H7 (cell line): ENCODE measurements at regions not wholly inside any gene's neighbourhood (a gene's known extent, or its start where the extent isn't known, plus 50 kb on each side); places are given as distances from the start of the nearest gene placed in this dataset.
A peak's percentile ranks its signal among the peaks of the same experiment; 100 is the strongest.

Experiments
- DNase-seq: peaks from one replicate; pipeline ENCODE4 v3.0.0; 2012
- H3K27me3 ChIP-seq: 2 replicates; pipeline ENCODE4 v1.6.0; 2011; ENCODE audit warnings: mild to moderate bottlenecking, low read length; ENCODE audit not compliant: control insufficient read depth, insufficient read depth
- H3K36me3 ChIP-seq: replicated peaks from 2 replicates; pipeline ENCODE4 v1.5.1; 2011; ENCODE audit warnings: low read length; ENCODE audit not compliant: control insufficient read depth, insufficient read depth
- H3K4me3 ChIP-seq: 2 replicates; pipeline ENCODE4 v1.5.1; 2011; ENCODE audit warnings: low read depth, mild to moderate bottlenecking, control low read depth, low read length, moderate library complexity; ENCODE audit not compliant: insufficient read depth

- H3K36me3 ChIP-seq = no peaks in the 10 kb centered on the region
- peak; percentile 77 for DNase-seq
- H3K27me3 ChIP-seq = no peaks in the 10 kb centered on the region
- no peak overlapping the region for H3K4me3 ChIP-seq
These were observed 202.5 kb upstream of the DDHD1 start for GRCh38 chr14:53355581-53356112.

GRCh38 chr14:53354336-53354735 lies 201.2 kb upstream of the DDHD1 start:
- peak; percentile 19 for DNase-seq
- Histone ChIP-seq H3K27me3 (no peaks in the 10 kb centered on the region), H3K36me3 (no peaks in the 10 kb centered on the region), H3K4me3 (no peak overlapping the region)

GRCh38 chr14:53350866-53351265 lies 197.7 kb upstream of the DDHD1 start:
- H3K27me3 ChIP-seq = no peaks in the 10 kb centered on the region
- no peak for DNase-seq
- no peak overlapping the region for H3K4me3 ChIP-seq
- H3K36me3 ChIP-seq = no peaks in the 10 kb centered on the region

- H3K4me3 ChIP-seq = no peak overlapping the region
- H3K36me3 ChIP-seq = no peaks in the 10 kb centered on the region
- H3K27me3 ChIP-seq = no peaks in the 10 kb centered on the region
- DNase-seq = no peak
These were observed 197.3 kb upstream of the DDHD1 start for GRCh38 chr14:53350429-53350828.

GRCh38 chr14:53346988-53347387 lies 193.9 kb upstream of the DDHD1 start:
- H3K4me3 ChIP-seq = no peak overlapping the region
- no peaks in the 10 kb centered on the region for H3K27me3 ChIP-seq
- no peaks in the 10 kb centered on the region for H3K36me3 ChIP-seq
- DNase-seq = peak; percentile 32

- Histone ChIP-seq H3K27me3 (no peaks in the 10 kb centered on the region), H3K4me3 (no peak overlapping the region), H3K36me3 (no peaks in the 10 kb centered on the region)
- no peak for DNase-seq
These were observed 188.2 kb upstream of the DDHD1 start for GRCh38 chr14:53341324-53341723.

GRCh38 chr14:53338192-53338591 lies 185.1 kb upstream of the DDHD1 start:
- H3K4me3 ChIP-seq = no peak overlapping the region
- DNase-seq = no peak
- H3K27me3 ChIP-seq = no peaks in the 10 kb centered on the region
- no peaks in the 10 kb centered on the region for H3K36me3 ChIP-seq

- Histone ChIP-seq H3K36me3 (no peaks in the 10 kb centered on the region), H3K4me3 (no peak overlapping the region), H3K27me3 (no peaks in the 10 kb centered on the region)
- no peak for DNase-seq
These were observed 183.6 kb upstream of the DDHD1 start for GRCh38 chr14:53336729-53337128.

- Histone ChIP-seq H3K36me3 (no peaks in the 10 kb centered on the region), H3K4me3 (no peak overlapping the region), H3K27me3 (no peaks in the 10 kb centered on the region; the same call in 1 of the 2 replicates)
- DNase-seq = no peak
These were observed 180.7 kb upstream of the DDHD1 start for GRCh38 chr14:53333809-53334208.

GRCh38 chr14:53331921-53332320 lies 178.8 kb upstream of the DDHD1 start:
- no peaks in the 10 kb centered on the region; the same call in 1 of the 2 replicates for H3K27me3 ChIP-seq
- H3K36me3 ChIP-seq = no peaks in the 10 kb centered on the region
- DNase-seq = no peak
- no peak overlapping the region for H3K4me3 ChIP-seq

- no peak for DNase-seq
- H3K4me3 ChIP-seq = no peak overlapping the region
- H3K27me3 ChIP-seq = no peaks in the 10 kb centered on the region; the same call in 1 of the 2 replicates
- H3K36me3 ChIP-seq = no peaks in the 10 kb centered on the region
These were observed 178.1 kb upstream of the DDHD1 start for GRCh38 chr14:53331247-53331646.

- no peak overlapping the region for H3K4me3 ChIP-seq
- H3K36me3 ChIP-seq = no peaks in the 10 kb centered on the region
- DNase-seq = no peak
- no peaks in the 10 kb centered on the region; the same call in 1 of the 2 replicates for H3K27me3 ChIP-seq
These were observed 177.3 kb upstream of the DDHD1 start for GRCh38 chr14:53330441-53330840.

GRCh38 chr14:53328841-53329240 lies 175.7 kb upstream of the DDHD1 start:
- Histone ChIP-seq H3K36me3 (no peaks in the 10 kb centered on the region), H3K4me3 (no peak overlapping the region), H3K27me3 (no peaks in the 10 kb centered on the region; the same call in 1 of the 2 replicates)
- no peak for DNase-seq

GRCh38 chr14:53327716-53328115 lies 174.6 kb upstream of the DDHD1 start:
- Histone ChIP-seq H3K4me3 (no peak overlapping the region), H3K27me3 (no peaks in the 10 kb centered on the region; the same call in 1 of the 2 replicates), H3K36me3 (no peaks in the 10 kb centered on the region)
- no peak for DNase-seq

- no peaks in the 10 kb centered on the region for H3K36me3 ChIP-seq
- DNase-seq = peak; percentile 22
- H3K27me3 ChIP-seq = no peaks in the 10 kb centered on the region; the same call in 1 of the 2 replicates
- H3K4me3 ChIP-seq = no peak overlapping the region
These were observed 172.2 kb upstream of the DDHD1 start for GRCh38 chr14:53325176-53325806.
